Neuronal stem cell (in vitro differentiated cells): ENCODE measurements at regions not wholly inside any gene's neighbourhood (a gene's known extent, or its start where the extent isn't known, plus 50 kb on each side); places are given as distances from the start of the nearest gene placed in this dataset.

Experiments
- DNase-seq: peaks from one replicate; pipeline ENCODE4 v3.0.0-alpha.2; 2013; ENCODE audit warnings: low spot score
- H2AFZ ChIP-seq: one replicate; pipeline ENCODE4 v1.6.1; 2013; ENCODE audit warnings: mild to moderate bottlenecking, low read length, inconsistent platforms
- H2AK5ac ChIP-seq: 2 replicates; pipeline ENCODE4 v1.6.1; 2013; ENCODE audit warnings: low read depth, mild to moderate bottlenecking, inconsistent platforms, low read length, moderate library complexity, mixed read lengths
- H2BK120ac ChIP-seq: 2 replicates; pipeline ENCODE4 v1.6.1; 2013; ENCODE audit warnings: low read depth, mild to moderate bottlenecking, inconsistent platforms, low read length, moderate library complexity, mixed read lengths
- H2BK12ac ChIP-seq: one replicate; pipeline ENCODE4 v1.6.1; 2013; ENCODE audit warnings: low read length, inconsistent platforms
- H2BK15ac ChIP-seq: 2 replicates; pipeline ENCODE4 v1.6.1; 2013; ENCODE audit warnings: mild to moderate bottlenecking, low read length, inconsistent platforms, mixed read lengths
- H2BK5ac ChIP-seq: one replicate; pipeline ENCODE4 v1.6.1; 2013; ENCODE audit warnings: inconsistent platforms, mild to moderate bottlenecking, low read length, moderate library complexity
- H3K14ac ChIP-seq: one replicate; pipeline ENCODE4 v1.6.1; 2013; ENCODE audit warnings: low read length, inconsistent platforms
- H3K18ac ChIP-seq: 2 replicates; pipeline ENCODE4 v1.6.1; 2013; ENCODE audit warnings: low read length, inconsistent platforms
- H3K23ac ChIP-seq: 2 replicates; pipeline ENCODE4 v1.6.1; 2013; ENCODE audit warnings: low read depth, mild to moderate bottlenecking, mixed read lengths, low read length, inconsistent platforms; ENCODE audit not compliant: poor library complexity
- H3K27ac ChIP-seq: replicated peaks from 3 replicates; pipeline ENCODE4 v1.5.1; 2013; ENCODE audit warnings: low read length, inconsistent platforms
- H3K27me3 ChIP-seq, 3 experiments: 2 replicates each; pipeline ENCODE4 v1.6.1; 2013; ENCODE audit warnings: low read length in 3 of 3, mild to moderate bottlenecking in 2 of 3, inconsistent platforms in 1 of 3, low read depth in 1 of 3, mixed read lengths in 1 of 3, moderate library complexity in 1 of 3; ENCODE audit not compliant: control insufficient read depth in 3 of 3, insufficient read depth in 3 of 3
- H3K36me3 ChIP-seq, 2 donors: replicated peaks in 1 of 2; 2 replicates each; pipeline ENCODE4 v1.6.1; 2013; ENCODE audit warnings: low read length in 2 of 2; ENCODE audit not compliant: control insufficient read depth in 2 of 2, insufficient read depth in 2 of 2
- H3K4ac ChIP-seq: 2 replicates; pipeline ENCODE4 v1.6.1; 2013; ENCODE audit warnings: inconsistent platforms, mild to moderate bottlenecking, low read length, moderate library complexity
- H3K4me1 ChIP-seq, 2 donors: 1 replicate in 1 of 2; 2 replicates in 1 of 2; pipeline ENCODE4 v1.6.1; 2013; ENCODE audit warnings: low read length in 2 of 2, low read depth in 1 of 2; ENCODE audit not compliant: control insufficient read depth in 2 of 2, insufficient read depth in 1 of 2
- H3K4me2 ChIP-seq: one replicate; pipeline ENCODE4 v1.6.1; 2013; ENCODE audit warnings: mild to moderate bottlenecking, low read length, inconsistent platforms; ENCODE audit not compliant: insufficient read depth, poor library complexity, severe bottlenecking
- H3K4me3 ChIP-seq, 2 donors: 2 replicates each; pipeline ENCODE4 v1.5.1; 2013; ENCODE audit warnings: low read length in 2 of 2, mild to moderate bottlenecking in 2 of 2, inconsistent platforms in 1 of 2, moderate library complexity in 1 of 2
- H3K79me1 ChIP-seq: one replicate; pipeline ENCODE4 v1.6.1; 2013; ENCODE audit warnings: low read depth, mild to moderate bottlenecking, inconsistent platforms, low read length, moderate library complexity
- H3K9ac ChIP-seq: one replicate; pipeline ENCODE4 v1.6.1; 2013; ENCODE audit warnings: mild to moderate bottlenecking, low read depth, low read length, inconsistent platforms; ENCODE audit not compliant: poor library complexity
- H3K9me3 ChIP-seq, 2 donors: replicated peaks in 1 of 2; 2 replicates each; pipeline versions ENCODE3 to v1.6.1; 2013; ENCODE audit warnings: low read length in 2 of 2, mild to moderate bottlenecking in 2 of 2, inconsistent platforms in 1 of 2, low read depth in 1 of 2, mixed read lengths in 1 of 2, moderate library complexity in 1 of 2; ENCODE audit not compliant: control insufficient read depth in 2 of 2, insufficient read depth in 1 of 2
- H4K8ac ChIP-seq: one replicate; pipeline ENCODE4 v1.6.1; 2013; ENCODE audit warnings: low read depth, mild to moderate bottlenecking, inconsistent platforms, low read length, moderate library complexity
- H4K91ac ChIP-seq: one replicate; pipeline ENCODE4 v1.6.1; 2013; ENCODE audit warnings: low read length, low read depth, mild to moderate bottlenecking, inconsistent platforms; ENCODE audit not compliant: poor library complexity
- WGBS, 2 donors: extraction: QIAGEN DNeasy Blood & Tissue Kit; methylation state at CpG; one replicate each; pipeline ENCODE4 v1.1.7; 2013; ENCODE audit warnings: missing lambda C conversion rate in 2 of 2, mixed read lengths in 1 of 2; ENCODE audit not compliant: insufficient read length in 2 of 2, insufficient replicate concordance in 1 of 2; ENCODE audit errors: extremely low coverage in 2 of 2; 5-methylcytosine and 5-hydroxymethylcytosine counted together

DNA sequence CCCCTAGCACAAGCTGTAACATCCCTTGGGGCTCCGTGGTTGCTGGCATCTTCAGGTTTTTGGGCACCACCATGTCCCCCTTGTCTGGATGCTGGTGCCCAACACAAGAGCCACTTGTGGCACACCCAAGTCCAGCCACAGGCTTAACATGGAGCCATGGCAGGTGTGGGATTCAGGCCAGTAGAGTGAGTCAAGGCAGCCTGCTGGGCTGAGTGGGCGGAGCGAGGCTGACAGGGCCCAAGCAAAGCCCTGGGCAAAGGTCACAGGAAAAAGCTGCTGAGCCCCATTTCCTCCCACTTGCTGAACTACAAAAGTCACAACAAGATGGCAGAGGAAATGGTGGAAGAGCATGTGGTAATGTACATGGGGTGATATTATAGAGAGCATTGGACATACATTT, 950.7 kb upstream of the FLRT2 start:
- Histone ChIP-seq H3K79me1 (no peaks in the 10 kb centered on the region), H3K4me2 (no peak overlapping the region), H2AK5ac (no peak overlapping the region), H3K36me3 (no peaks in the 10 kb centered on the region), H3K4me3 (no peak overlapping the region), H3K27me3 (no peaks in the 10 kb centered on the region), H4K91ac (no peak overlapping the region), H3K4ac (no peak overlapping the region), H3K9me3 (no peaks in the 10 kb centered on the region), H3K9ac (no peak overlapping the region), H3K27ac (no peak overlapping the region), H2BK120ac (no peak overlapping the region), H2AFZ (peak overlapping the region; percentile 65), H3K18ac (peak overlapping the region; percentile 33), H2BK15ac (no peak overlapping the region), H3K4me1 (no peaks in the 10 kb centered on the region), H2BK5ac (no peak overlapping the region), H3K14ac (no peak overlapping the region), H2BK12ac (no peak overlapping the region), H4K8ac (peak overlapping the region; percentile 73), H3K23ac (no peak overlapping the region)
- DNase-seq, result no peak
- WGBS, 2 donors, result no CpG with 5 or more reads among the region's 3 CpGs

GRCh38 chr14:84581041-84581440, 948.9 kb upstream of the FLRT2 start:
- no peak overlapping the region for H2AFZ ChIP-seq
- no peak overlapping the region for H2AK5ac ChIP-seq
- no peaks in the 10 kb centered on the region for H3K79me1 ChIP-seq
- H3K14ac ChIP-seq, result no peak overlapping the region
- no peak overlapping the region for H4K8ac ChIP-seq
- DNase-seq, result no peak
- H2BK120ac ChIP-seq, result no peak overlapping the region
- no peak overlapping the region for H3K4me2 ChIP-seq
- H3K9me3 ChIP-seq, result no peaks in the 10 kb centered on the region
- no peak overlapping the region for H3K4ac ChIP-seq
- no peaks in the 10 kb centered on the region for H3K4me1 ChIP-seq
- H3K36me3 ChIP-seq, result no peaks in the 10 kb centered on the region
- H3K4me3 ChIP-seq, result no peak overlapping the region
- no peaks in the 10 kb centered on the region for H3K27me3 ChIP-seq
- H4K91ac ChIP-seq, result no peak overlapping the region
- no peak overlapping the region for H2BK5ac ChIP-seq
- no peak overlapping the region for H2BK12ac ChIP-seq
- no peak overlapping the region for H3K23ac ChIP-seq
- no peak overlapping the region for H3K9ac ChIP-seq
- H3K18ac ChIP-seq, result no peak overlapping the region
- no peak overlapping the region for H3K27ac ChIP-seq
- no peak overlapping the region for H2BK15ac ChIP-seq

GRCh38 chr14:84584511-84584910, 945.4 kb upstream of the FLRT2 start:
- H3K27me3 ChIP-seq, result no peaks in the 10 kb centered on the region
- H3K27ac ChIP-seq, result no peak overlapping the region
- H2BK5ac ChIP-seq, result no peak overlapping the region
- DNase-seq, result no peak
- H2BK12ac ChIP-seq, result no peak overlapping the region
- H3K9me3 ChIP-seq, result no peaks in the 10 kb centered on the region
- H3K4ac ChIP-seq, result no peak overlapping the region
- H3K9ac ChIP-seq, result no peak overlapping the region
- no peaks in the 10 kb centered on the region for H3K36me3 ChIP-seq
- no peak overlapping the region for H2AFZ ChIP-seq
- no peak overlapping the region for H2BK15ac ChIP-seq
- no peak overlapping the region for H3K14ac ChIP-seq
- H3K4me2 ChIP-seq, result no peak overlapping the region
- no peak overlapping the region for H4K8ac ChIP-seq
- no peak overlapping the region for H2BK120ac ChIP-seq
- H2AK5ac ChIP-seq, result no peak overlapping the region
- whole genome bisulfite sequencing, 2 donors, result no CpG with 5 or more reads among the region's 1 CpG
- H3K4me3 ChIP-seq, result no peak overlapping the region
- no peaks in the 10 kb centered on the region for H3K4me1 ChIP-seq
- H3K23ac ChIP-seq, result no peak overlapping the region
- H3K18ac ChIP-seq, result no peak overlapping the region
- H3K79me1 ChIP-seq, result no peaks in the 10 kb centered on the region
- H4K91ac ChIP-seq, result no peak overlapping the region

DNA sequence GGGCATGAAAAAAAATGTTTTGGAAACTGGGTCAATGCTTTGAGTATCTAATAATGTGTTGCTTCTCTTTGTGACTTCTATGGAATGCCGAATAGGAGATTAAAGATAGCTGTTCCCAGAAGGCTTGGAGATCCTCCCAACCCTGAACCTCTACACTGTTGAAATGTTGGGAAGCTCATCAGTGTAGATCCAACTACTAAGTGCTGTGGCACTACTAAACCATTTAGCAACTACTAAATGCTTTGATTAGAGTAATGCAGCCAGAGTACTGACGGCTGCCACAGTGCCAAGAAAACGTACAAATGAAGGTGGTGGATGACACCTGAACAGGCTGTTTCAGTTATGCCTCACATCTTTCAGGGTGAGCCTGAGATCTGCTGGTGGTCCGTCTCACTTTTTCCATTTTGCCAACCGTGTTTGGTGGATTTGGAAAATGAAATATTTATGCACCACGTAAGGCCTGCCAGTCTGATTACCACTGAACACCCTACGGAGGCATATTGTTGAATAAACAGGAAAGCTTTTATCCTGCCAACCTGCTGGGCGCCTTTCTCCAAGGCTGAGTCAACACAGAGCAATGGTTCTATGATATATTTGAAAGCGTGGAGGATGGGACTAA, 938.0 kb upstream of the FLRT2 start:
- Histone ChIP-seq H3K4me3 (no peak overlapping the region), H2BK15ac (no peak overlapping the region), H2BK12ac (no peak overlapping the region), H3K79me1 (no peaks in the 10 kb centered on the region), H2AK5ac (no peak overlapping the region), H2BK5ac (no peak overlapping the region), H3K4me2 (no peak overlapping the region), H3K36me3 (no peaks in the 10 kb centered on the region), H3K4ac (no peak overlapping the region), H4K91ac (no peak overlapping the region), H4K8ac (no peak overlapping the region), H3K9ac (no peak overlapping the region), H2AFZ (peak overlapping the region; percentile 28), H3K14ac (no peak overlapping the region), H3K18ac (no peak overlapping the region), H3K4me1 (no peaks in the 10 kb centered on the region), H3K9me3 (no peaks in the 10 kb centered on the region), H2BK120ac (no peak overlapping the region), H3K23ac (no peak overlapping the region), H3K27ac (no peak overlapping the region), H3K27me3 (no peaks in the 10 kb centered on the region)
- DNase-seq, result no peak
- no CpG with 5 or more reads among the region's 9 CpGs for WGBS, 2 donors
